ENCODE measurements at regions not wholly inside any gene's neighbourhood (a gene's known extent, or its start where the extent isn't known, plus 50 kb on each side); places are given as distances from the start of the nearest gene placed in this dataset.

GRCh38 chr4:138573246-138573645, 331.1 kb upstream of the SLC7A11 start:
- DNase-seq, result no peak
- Histone ChIP-seq H3K27me3 (no peaks in the 10 kb centered on the region), H3K4me3 (no peak overlapping the region), H3K27ac (no peak overlapping the region), H3K9me3 (no peaks in the 10 kb centered on the region), H3K4me1 (no peaks in the 10 kb centered on the region), H3K36me3 (no peaks in the 10 kb centered on the region)
- in situ Hi-C loops (cut with MboI; ENCODE audit: low pct_ligation_motif_present in 1 of 4, low pct_unique_long_range_greater_than_20kb in 1 of 4, low sequenced_read_pairs in 3 of 4), result no loop called here
- 55 to 69% methylated on average over 3 of the region's 3 CpGs for WGBS, 2 donors (ENCODE audit: low coverage in 1 of 2)
- intact Hi-C loops (cut with DNase I; ENCODE audit: low total_unique reads), result no loop called here
- TF ChIP-seq POLR2A (IDR thresholded peaks at IDR 0.05), result no peak
- TF ChIP-seq EP300 (IDR thresholded peaks at IDR 0.05; ENCODE audit: low read depth), result no peak
- no peak for TF ChIP-seq POLR2AphosphoS5 (IDR thresholded peaks at IDR 0.05)
- TF ChIP-seq CTCF (IDR thresholded peaks at IDR 0.05), result no peak

GRCh38 chr4:138572007-138572406, 329.9 kb upstream of the SLC7A11 start:
- intact Hi-C loops (cut with DNase I; ENCODE audit: low total_unique reads), result no loop called here
- Histone ChIP-seq H3K27ac (no peak overlapping the region), H3K4me3 (no peak overlapping the region), H3K27me3 (no peaks in the 10 kb centered on the region), H3K4me1 (no peaks in the 10 kb centered on the region), H3K36me3 (no peaks in the 10 kb centered on the region), H3K9me3 (no peaks in the 10 kb centered on the region)
- TF ChIP-seq POLR2AphosphoS5 (IDR thresholded peaks at IDR 0.05), result no peak
- TF ChIP-seq CTCF (IDR thresholded peaks at IDR 0.05), result no peak
- TF ChIP-seq EP300 (IDR thresholded peaks at IDR 0.05; ENCODE audit: low read depth), result no peak
- TF ChIP-seq POLR2A (IDR thresholded peaks at IDR 0.05), result no peak
- no peak for DNase-seq
- in situ Hi-C loops (cut with MboI; ENCODE audit: low pct_ligation_motif_present in 1 of 4, low pct_unique_long_range_greater_than_20kb in 1 of 4, low sequenced_read_pairs in 3 of 4), result no loop called here
- 37 to 52% methylated on average over 2 of the region's 2 CpGs for WGBS, 2 donors (ENCODE audit: low coverage in 1 of 2)

- no peak for DNase-seq
- H3K27me3 ChIP-seq, result no peaks in the 10 kb centered on the region
- no peaks in the 10 kb centered on the region for H3K9me3 ChIP-seq
- H3K4me1 ChIP-seq, result no peaks in the 10 kb centered on the region
- H3K27ac ChIP-seq, result no peak overlapping the region
- H3K4me3 ChIP-seq, result no peak overlapping the region
- no peaks in the 10 kb centered on the region for H3K36me3 ChIP-seq
- in situ Hi-C loops (cut with MboI; ENCODE audit: low pct_ligation_motif_present in 1 of 4, low pct_unique_long_range_greater_than_20kb in 1 of 4, low sequenced_read_pairs in 3 of 4), result no loop called here
- WGBS, 2 donors (ENCODE audit: low coverage in 1 of 2), result 67 to 79% methylated on average over 2 to 3 of the region's 3 CpGs
- intact Hi-C loops (cut with DNase I; ENCODE audit: low total_unique reads), result no loop called here
- TF ChIP-seq EP300 (IDR thresholded peaks at IDR 0.05; ENCODE audit: low read depth), result no peak
- TF ChIP-seq POLR2A (IDR thresholded peaks at IDR 0.05), result no peak
- no peak for TF ChIP-seq POLR2AphosphoS5 (IDR thresholded peaks at IDR 0.05)
- no peak for TF ChIP-seq CTCF (IDR thresholded peaks at IDR 0.05)
Measured at GRCh38 chr4:138567696-138568095, 325.5 kb upstream of the SLC7A11 start.

- no peak for DNase-seq
- no peaks in the 10 kb centered on the region for H3K4me1 ChIP-seq
- no peak overlapping the region for H3K4me3 ChIP-seq
- no peaks in the 10 kb centered on the region for H3K27me3 ChIP-seq
- H3K27ac ChIP-seq, result no peak overlapping the region
- H3K9me3 ChIP-seq, result no peaks in the 10 kb centered on the region
- TF ChIP-seq POLR2AphosphoS5 (IDR thresholded peaks at IDR 0.05), result no peak
- no peak for TF ChIP-seq CTCF (IDR thresholded peaks at IDR 0.05)
- intact Hi-C loops (cut with DNase I; ENCODE audit: low total_unique reads) (no loop called here), in situ Hi-C loops (cut with MboI; ENCODE audit: low pct_ligation_motif_present in 1 of 4, low pct_unique_long_range_greater_than_20kb in 1 of 4, low sequenced_read_pairs in 3 of 4) (no loop called here)
- no peaks in the 10 kb centered on the region for H3K36me3 ChIP-seq
- WGBS, 2 donors (ENCODE audit: low coverage in 1 of 2), result 87 to 89% methylated on average over 4 of the region's 4 CpGs
Measured at GRCh38 chr4:138565576-138565975, 323.4 kb upstream of the SLC7A11 start.
